Osteocyte (in vitro differentiated cells): ENCODE measurements at regions not wholly inside any gene's neighbourhood (a gene's known extent, or its start where the extent isn't known, plus 50 kb on each side); places are given as distances from the start of the nearest gene placed in this dataset.

Experiments
- DNase-seq: peaks from one replicate; pipeline ENCODE4 v3.0.0; 2021; ENCODE audit warnings: mixed read lengths; ENCODE audit not compliant: unreplicated experiment; ENCODE audit errors: extremely low spot score
- H3K27ac Mint-ChIP-seq: one replicate; pipeline ENCODE4 v1.8.0; 2021; ENCODE audit warnings: mild to moderate bottlenecking, mixed read lengths; ENCODE audit not compliant: unreplicated experiment
- H3K27me3 Mint-ChIP-seq: one replicate; pipeline ENCODE4 v1.8.0; 2021; ENCODE audit warnings: mixed read lengths; ENCODE audit not compliant: unreplicated experiment
- H3K36me3 Mint-ChIP-seq: one replicate; pipeline ENCODE4 v1.8.0; 2021; ENCODE audit warnings: mixed read lengths; ENCODE audit not compliant: unreplicated experiment
- H3K4me1 Mint-ChIP-seq: one replicate; pipeline ENCODE4 v1.8.0; 2021; ENCODE audit warnings: mixed read lengths; ENCODE audit not compliant: unreplicated experiment
- H3K4me3 Mint-ChIP-seq: one replicate; pipeline ENCODE4 v1.8.0; 2021; ENCODE audit warnings: mild to moderate bottlenecking, moderate library complexity, mixed read lengths; ENCODE audit not compliant: unreplicated experiment
- H3K9me3 Mint-ChIP-seq: one replicate; pipeline ENCODE4 v1.8.0; 2021; ENCODE audit warnings: mixed read lengths; ENCODE audit not compliant: unreplicated experiment
- CTCF ChIP-seq: fragments of 200-600 bp; sonication (generic); IDR thresholded peaks from 2 replicates; pipeline ENCODE4 v1.5.0; 2021; ENCODE audit warnings: antibody characterized with exemption, mild to moderate bottlenecking, moderate library complexity

- Mint-ChIP-seq H3K9me3 (no peaks in the 10 kb centered on the region), H3K4me1 (peaks cover 77% of the 10 kb centered on the region), H3K4me3 (no peak overlapping the region), H3K36me3 (no peaks in the 10 kb centered on the region), H3K27ac (no peak overlapping the region), H3K27me3 (no peaks in the 10 kb centered on the region)
- TF ChIP-seq CTCF = no peak
- no peak for DNase-seq
Observed at GRCh38 chr7:47649919-47650318, 68.0 kb upstream of the TNS3 start.

- peaks cover 5% of the 10 kb centered on the region for H3K9me3 Mint-ChIP-seq
- no peak for TF ChIP-seq CTCF
- H3K27ac Mint-ChIP-seq = peak overlapping the region; percentile 78
- DNase-seq = no peak
- H3K4me3 Mint-ChIP-seq = peak overlapping the region; percentile 1
- no peaks in the 10 kb centered on the region for H3K36me3 Mint-ChIP-seq
- H3K27me3 Mint-ChIP-seq = no peaks in the 10 kb centered on the region
- peaks cover 62% of the 10 kb centered on the region for H3K4me1 Mint-ChIP-seq
Observed at GRCh38 chr7:47648275-47648925, 66.5 kb upstream of the TNS3 start.

- Mint-ChIP-seq H3K9me3 (peaks cover 5% of the 10 kb centered on the region), H3K27me3 (no peaks in the 10 kb centered on the region), H3K27ac (peak overlapping the region; percentile 78), H3K36me3 (no peaks in the 10 kb centered on the region), H3K4me3 (no peak overlapping the region), H3K4me1 (peaks cover 57% of the 10 kb centered on the region)
- TF ChIP-seq CTCF = no peak
- DNase-seq = no peak
Observed at GRCh38 chr7:47647918-47648250, 66.0 kb upstream of the TNS3 start.

- no peak for TF ChIP-seq CTCF
- Mint-ChIP-seq H3K4me3 (no peak overlapping the region), H3K4me1 (peaks cover 52% of the 10 kb centered on the region), H3K36me3 (no peaks in the 10 kb centered on the region), H3K27me3 (no peaks in the 10 kb centered on the region), H3K27ac (peak overlapping the region; percentile 78), H3K9me3 (peaks cover 5% of the 10 kb centered on the region)
- DNase-seq = no peak
Observed at GRCh38 chr7:47647181-47647917, 65.4 kb upstream of the TNS3 start.

GRCh38 chr7:47643716-47644400, 61.9 kb upstream of the TNS3 start:
- Mint-ChIP-seq H3K36me3 (no peaks in the 10 kb centered on the region), H3K27ac (no peak overlapping the region), H3K27me3 (no peaks in the 10 kb centered on the region), H3K9me3 (peaks cover 5% of the 10 kb centered on the region), H3K4me3 (no peak overlapping the region), H3K4me1 (peaks cover 49% of the 10 kb centered on the region)
- no peak for TF ChIP-seq CTCF
- DNase-seq = no peak
